Gastroesophageal sphincter (tissue), 3 donors: ENCODE measurements at regions not wholly inside any gene's neighbourhood (a gene's known extent, or its start where the extent isn't known, plus 50 kb on each side); places are given as distances from the start of the nearest gene placed in this dataset.

Experiments
- CTCF ChIP-seq, 4 experiments: fragments of 200-600 bp in 2 of 4; fragments of 450-650 bp in 2 of 4; sonication (generic) in 1 of 4; IDR thresholded peaks; one replicate each; pipeline ENCODE4 v1.5.1; 2017 to 2019; ENCODE audit warnings: antibody characterized with exemption in 4 of 4, mild to moderate bottlenecking in 2 of 4, moderate library complexity in 2 of 4
- EP300 ChIP-seq: sonication (generic); formaldehyde crosslinking; IDR thresholded peaks from one replicate; pipeline ENCODE4 v1.6.1; 2017; ENCODE audit warnings: antibody characterized with exemption, mild to moderate bottlenecking
- POLR2A ChIP-seq, 2 donors: fragments of 450-650 bp; IDR thresholded peaks; one replicate each; pipeline ENCODE4 v1.6.1; 2017; ENCODE audit warnings: antibody characterized with exemption in 2 of 2, mild to moderate bottlenecking in 2 of 2, moderate library complexity in 1 of 2
- POLR2AphosphoS5 ChIP-seq: sonication (generic); formaldehyde crosslinking; IDR thresholded peaks from one replicate; pipeline ENCODE4 v1.6.1; 2017; ENCODE audit warnings: antibody characterized with exemption

DNA sequence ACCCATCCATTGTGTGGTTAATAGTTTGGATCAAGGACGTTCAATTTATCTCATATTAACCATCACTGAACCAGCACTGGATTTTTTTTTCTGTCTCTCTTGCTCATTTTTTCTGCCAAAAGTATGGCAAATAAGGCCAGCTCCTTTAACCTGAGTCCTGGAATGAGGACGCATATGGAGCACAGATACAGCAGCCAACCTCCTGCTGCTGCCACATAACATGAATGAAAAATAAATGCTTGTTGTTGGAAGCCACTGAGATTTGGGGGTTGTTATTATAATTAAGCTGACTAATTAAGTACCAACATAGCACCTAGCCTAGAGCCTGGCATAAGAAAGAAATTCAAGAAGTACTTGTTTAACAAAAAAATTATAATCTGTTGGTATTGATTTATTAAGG, 335.3 kb upstream of the DUSP10 start:
- no peak for TF ChIP-seq POLR2A (IDR thresholded peaks at IDR 0.05)
- TF ChIP-seq CTCF (IDR thresholded peaks at IDR 0.05), result no peak
- no peak for TF ChIP-seq EP300
- no peak for TF ChIP-seq POLR2AphosphoS5
